Fibroblast of villous mesenchyme (primary cell): ENCODE measurements at regions not wholly inside any gene's neighbourhood (a gene's known extent, or its start where the extent isn't known, plus 50 kb on each side); places are given as distances from the start of the nearest gene placed in this dataset.

ENCODE experiments used
- DNase-seq: peaks from one replicate; pipeline ENCODE4 v3.0.0-alpha.2; 2010; ENCODE audit warnings: low read depth
- H3K4me3 ChIP-seq: 2 replicates; pipeline ENCODE4 v1.5.1; 2011; ENCODE audit warnings: low read depth, mild to moderate bottlenecking, low read length
- CTCF ChIP-seq: IDR thresholded peaks from 2 replicates; pipeline ENCODE4 v1.5.1; 2012; ENCODE audit warnings: low read depth, mild to moderate bottlenecking, low read length; ENCODE audit not compliant: insufficient read depth

- TF ChIP-seq CTCF: no peak
- DNase-seq: no peak
- H3K4me3 ChIP-seq: no peak overlapping the region
These were observed 241.9 kb upstream of the NWD2 start for GRCh38 chr4:37002625-37003024.

GRCh38 chr4:37008199-37008598, 236.3 kb upstream of the NWD2 start:
- TF ChIP-seq CTCF: no peak
- H3K4me3 ChIP-seq: no peak overlapping the region
- no peak for DNase-seq

- DNase-seq: no peak
- TF ChIP-seq CTCF: no peak
- no peak overlapping the region for H3K4me3 ChIP-seq
These were observed 230.0 kb upstream of the NWD2 start for GRCh38 chr4:37014584-37014983.

- H3K4me3 ChIP-seq: no peak overlapping the region
- no peak for DNase-seq
- no peak for TF ChIP-seq CTCF
These were observed 229.2 kb upstream of the NWD2 start for GRCh38 chr4:37015391-37015790.

GRCh38 chr4:37023504-37023903, 221.0 kb upstream of the NWD2 start:
- DNase-seq: no peak
- H3K4me3 ChIP-seq: no peak overlapping the region
- no peak for TF ChIP-seq CTCF

GRCh38 chr4:37023996-37024395, 220.5 kb upstream of the NWD2 start:
- no peak for TF ChIP-seq CTCF
- no peak for DNase-seq
- no peak overlapping the region for H3K4me3 ChIP-seq

- H3K4me3 ChIP-seq: no peak overlapping the region
- TF ChIP-seq CTCF: no peak
- no peak for DNase-seq
These were observed 203.7 kb upstream of the NWD2 start for GRCh38 chr4:37040816-37041215.
